ENCODE measurements at regions not wholly inside any gene's neighbourhood (a gene's known extent, or its start where the extent isn't known, plus 50 kb on each side); places are given as distances from the start of the nearest gene placed in this dataset.

DNA sequence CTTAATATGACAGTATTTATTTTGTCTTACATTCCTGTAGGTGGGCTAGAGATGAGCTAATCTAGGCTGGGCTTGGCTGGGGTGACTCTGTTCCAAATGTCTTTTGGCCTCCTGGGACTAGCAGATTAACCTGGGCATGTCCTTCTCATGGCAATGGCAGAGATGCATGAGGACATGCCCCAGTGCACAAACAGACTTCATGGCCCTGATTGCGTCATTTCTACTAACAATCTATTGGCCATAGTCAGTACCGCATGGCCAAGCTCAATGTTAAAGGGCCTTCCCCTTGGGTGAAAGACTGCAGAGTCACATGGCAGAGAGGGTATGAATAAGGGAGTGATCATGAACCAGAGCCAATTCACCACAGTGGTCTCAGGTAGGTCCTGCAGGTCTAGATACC is 313.4 kb downstream of the MSX2 start:
- H3K4me3 ChIP-seq (ENCODE audit: control insufficient read depth, low read depth, low read length) = no peak overlapping the region
- TF ChIP-seq, protein P1, sequence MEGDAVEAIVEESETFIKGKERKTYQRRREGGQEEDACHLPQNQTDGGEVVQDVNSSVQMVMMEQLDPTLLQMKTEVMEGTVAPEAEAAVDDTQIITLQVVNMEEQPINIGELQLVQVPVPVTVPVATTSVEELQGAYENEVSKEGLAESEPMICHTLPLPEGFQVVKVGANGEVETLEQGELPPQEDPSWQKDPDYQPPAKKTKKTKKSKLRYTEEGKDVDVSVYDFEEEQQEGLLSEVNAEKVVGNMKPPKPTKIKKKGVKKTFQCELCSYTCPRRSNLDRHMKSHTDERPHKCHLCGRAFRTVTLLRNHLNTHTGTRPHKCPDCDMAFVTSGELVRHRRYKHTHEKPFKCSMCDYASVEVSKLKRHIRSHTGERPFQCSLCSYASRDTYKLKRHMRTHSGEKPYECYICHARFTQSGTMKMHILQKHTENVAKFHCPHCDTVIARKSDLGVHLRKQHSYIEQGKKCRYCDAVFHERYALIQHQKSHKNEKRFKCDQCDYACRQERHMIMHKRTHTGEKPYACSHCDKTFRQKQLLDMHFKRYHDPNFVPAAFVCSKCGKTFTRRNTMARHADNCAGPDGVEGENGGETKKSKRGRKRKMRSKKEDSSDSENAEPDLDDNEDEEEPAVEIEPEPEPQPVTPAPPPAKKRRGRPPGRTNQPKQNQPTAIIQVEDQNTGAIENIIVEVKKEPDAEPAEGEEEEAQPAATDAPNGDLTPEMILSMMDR (IDR thresholded peaks at IDR 0.05; ENCODE audit: control insufficient read depth, insufficient read depth, low read depth, low read length, missing control alignments) = no peak
- no peak for DNase-seq (ENCODE audit: low read depth)

DNA sequence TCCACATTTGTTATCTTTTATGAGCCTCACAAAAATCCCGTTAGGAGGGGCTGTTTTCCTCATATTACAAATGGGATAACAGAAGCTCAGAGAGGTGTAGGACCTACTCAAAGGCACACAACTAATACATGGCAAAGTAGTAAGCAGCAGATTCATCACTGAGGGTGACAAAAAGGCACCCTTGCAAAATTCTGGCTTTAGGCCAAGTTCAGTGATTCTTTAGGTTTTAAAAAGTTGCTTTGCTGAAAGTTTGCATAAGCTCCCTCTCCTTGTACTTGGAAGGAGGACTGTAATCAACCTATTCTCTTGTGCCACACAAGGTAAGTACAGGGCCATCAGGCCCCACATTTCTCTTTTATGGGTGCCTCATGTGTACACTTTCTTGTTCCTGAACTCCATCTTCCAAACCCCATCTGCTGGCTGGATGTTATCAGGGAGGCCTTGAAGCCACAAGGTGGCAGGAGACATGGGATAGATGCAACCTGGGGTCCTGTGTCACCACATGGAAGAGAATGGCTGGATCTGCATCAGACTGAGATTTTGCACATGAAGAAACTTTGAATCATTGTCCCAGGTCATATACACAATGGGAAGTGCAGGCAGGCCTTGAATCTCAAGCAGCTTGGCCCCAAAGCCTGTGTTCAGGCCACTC is 311.6 kb downstream of the MSX2 start:
- no peak overlapping the region for H3K4me3 ChIP-seq (ENCODE audit: control insufficient read depth, low read depth, low read length)
- no peak for DNase-seq (ENCODE audit: low read depth)
- TF ChIP-seq, protein P1 (IDR thresholded peaks at IDR 0.05; ENCODE audit: control insufficient read depth, insufficient read depth, low read depth, low read length, missing control alignments) = no peak

DNA sequence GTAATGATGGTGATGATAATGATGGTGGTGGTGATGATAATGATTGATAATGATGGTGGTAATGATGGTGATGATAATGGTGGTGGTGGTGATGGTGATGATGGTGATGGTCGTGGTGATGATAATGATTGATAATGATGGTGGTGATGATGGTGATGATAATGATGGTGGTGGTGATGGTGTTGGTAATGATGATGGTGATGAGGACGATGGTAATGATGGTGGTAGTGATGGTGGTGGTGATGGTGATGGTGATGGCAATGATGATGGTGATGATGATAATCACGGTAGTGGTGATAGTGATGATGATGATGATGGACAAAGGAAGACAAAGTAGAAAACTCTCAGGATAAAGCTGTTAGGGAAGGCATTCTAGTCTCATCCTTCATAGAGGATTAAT is 310.5 kb downstream of the MSX2 start:
- TF ChIP-seq, protein P1 (IDR thresholded peaks at IDR 0.05; ENCODE audit: control insufficient read depth, insufficient read depth, low read depth, low read length, missing control alignments) = no peak
- DNase-seq (ENCODE audit: low read depth) = no peak
- H3K4me3 ChIP-seq (ENCODE audit: control insufficient read depth, low read depth, low read length) = no peak overlapping the region

DNA sequence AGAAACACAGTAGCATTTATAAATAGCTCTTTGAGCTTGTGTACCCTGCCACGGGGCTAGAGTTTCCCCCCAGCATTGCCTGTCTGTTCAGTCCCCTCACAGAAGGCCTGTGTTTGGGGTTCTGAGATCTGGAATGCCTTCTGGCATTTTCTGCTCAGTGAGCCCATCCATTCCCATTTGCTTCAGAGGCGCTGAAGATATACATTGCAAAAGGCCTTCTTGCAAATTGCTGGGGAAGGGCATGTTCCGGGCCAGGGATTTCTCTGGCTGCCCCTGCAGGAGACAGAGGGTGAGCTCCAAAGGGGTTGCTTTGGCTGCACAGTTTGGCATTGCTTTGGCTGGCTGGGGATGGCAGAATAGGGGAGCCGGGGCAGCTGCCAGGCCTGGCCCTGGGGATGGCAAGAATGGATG is 308.4 kb downstream of the MSX2 start:
- H3K4me3 ChIP-seq (ENCODE audit: control insufficient read depth, low read depth, low read length) = no peak overlapping the region
- TF ChIP-seq, protein P1 (IDR thresholded peaks at IDR 0.05; ENCODE audit: control insufficient read depth, insufficient read depth, low read depth, low read length, missing control alignments) = no peak
- no peak for DNase-seq (ENCODE audit: low read depth)

DNA sequence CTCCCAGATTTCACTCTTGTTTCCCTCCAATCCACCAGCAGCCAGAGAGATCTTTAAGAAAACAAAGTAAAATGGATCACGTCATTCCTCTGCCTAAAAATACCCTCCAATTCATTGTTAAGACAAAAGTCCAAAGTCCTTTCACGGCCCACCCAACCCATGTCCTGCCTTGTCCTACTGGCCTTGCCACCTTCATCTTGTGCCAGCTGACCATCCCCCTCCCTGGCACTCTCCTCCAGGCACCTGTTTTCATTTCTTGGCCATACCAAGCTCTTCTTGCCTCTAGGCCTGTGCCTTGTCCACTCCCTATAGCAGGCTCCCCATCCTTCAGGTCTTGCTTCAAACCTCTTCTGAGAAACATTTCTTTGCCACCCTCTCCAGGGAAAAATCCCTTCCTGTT is 307.6 kb downstream of the MSX2 start:
- TF ChIP-seq, protein P1 (IDR thresholded peaks at IDR 0.05; ENCODE audit: control insufficient read depth, insufficient read depth, low read depth, low read length, missing control alignments) = no peak
- H3K4me3 ChIP-seq (ENCODE audit: control insufficient read depth, low read depth, low read length) = no peak overlapping the region
- DNase-seq (ENCODE audit: low read depth) = no peak

DNA sequence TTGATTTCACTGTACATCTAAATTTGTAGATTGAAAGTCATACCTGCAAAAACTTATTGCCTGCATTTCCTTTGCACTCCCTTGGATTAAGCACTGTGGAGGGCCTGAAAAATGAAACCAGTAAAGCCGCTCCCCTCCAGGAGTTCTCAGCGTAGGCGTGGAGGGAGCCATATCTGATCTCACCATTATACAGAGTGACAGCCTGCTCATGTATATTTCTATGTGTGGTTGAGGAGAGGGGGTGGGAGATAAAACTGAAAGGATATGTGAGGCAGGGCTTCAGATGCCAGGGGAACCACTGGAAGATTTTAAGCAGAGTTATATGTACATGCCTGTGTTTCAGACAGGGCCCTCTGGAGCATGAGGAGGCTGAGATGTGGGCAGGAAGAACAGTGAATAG is 303.0 kb downstream of the MSX2 start:
- DNase-seq (ENCODE audit: low read depth) = no peak

More for the DNA sequence above, 303.0 kb downstream of the MSX2 start:
- TF ChIP-seq, protein P1 (IDR thresholded peaks at IDR 0.05; ENCODE audit: control insufficient read depth, insufficient read depth, low read depth, low read length, missing control alignments) = no peak
- no peak overlapping the region for H3K4me3 ChIP-seq (ENCODE audit: control insufficient read depth, low read depth, low read length)

Data from AG09309 (cell line).